ENCODE measurements at regions not wholly inside any gene's neighbourhood (a gene's known extent, or its start where the extent isn't known, plus 50 kb on each side); places are given as distances from the start of the nearest gene placed in this dataset.

DNA sequence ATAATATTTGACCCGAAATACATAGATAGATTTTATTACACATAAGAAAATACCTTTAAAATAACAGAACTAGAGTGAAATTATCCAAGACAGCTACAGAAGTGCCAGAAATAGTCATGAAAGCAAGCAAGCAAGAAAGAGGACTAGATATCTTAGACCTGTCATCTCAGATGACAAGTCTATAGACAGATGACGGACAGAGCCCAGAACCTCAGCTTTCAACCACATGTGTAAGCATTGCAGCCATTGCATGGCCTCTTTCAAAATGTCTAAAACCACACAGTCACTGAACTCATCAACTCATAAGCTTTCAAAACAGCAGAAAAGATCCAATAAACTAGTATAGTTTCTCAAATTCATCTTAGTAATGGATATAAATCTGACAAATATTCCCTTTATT lies 59.8 kb upstream of the FHIT start:
- DNase-seq (ENCODE audit: low read depth in 2 of 3, low spot score in 2 of 3), result no peak

DNA sequence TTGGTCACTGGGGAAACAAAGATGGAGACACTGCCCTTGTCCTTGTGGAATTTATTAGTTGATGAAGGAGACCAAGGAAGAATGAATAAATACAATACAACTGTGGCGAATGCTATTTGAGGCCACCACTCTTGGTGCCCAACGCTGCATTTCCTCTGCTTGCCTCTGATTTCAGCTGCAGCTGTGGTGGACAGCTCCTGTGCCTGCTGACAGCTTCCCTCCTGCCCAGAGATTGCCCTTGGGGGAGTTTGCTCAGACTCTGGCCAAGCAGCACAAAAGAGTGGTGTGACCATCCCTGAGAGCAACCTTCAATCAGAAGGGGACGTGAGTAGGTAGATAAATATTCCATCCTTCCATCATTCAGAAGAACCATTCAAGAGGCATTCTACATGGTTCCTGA lies 64.6 kb upstream of the FHIT start:
- DNase-seq (ENCODE audit: low read depth in 2 of 3, low spot score in 2 of 3), result peak in 1 of 3 donors; percentile 5

DNA sequence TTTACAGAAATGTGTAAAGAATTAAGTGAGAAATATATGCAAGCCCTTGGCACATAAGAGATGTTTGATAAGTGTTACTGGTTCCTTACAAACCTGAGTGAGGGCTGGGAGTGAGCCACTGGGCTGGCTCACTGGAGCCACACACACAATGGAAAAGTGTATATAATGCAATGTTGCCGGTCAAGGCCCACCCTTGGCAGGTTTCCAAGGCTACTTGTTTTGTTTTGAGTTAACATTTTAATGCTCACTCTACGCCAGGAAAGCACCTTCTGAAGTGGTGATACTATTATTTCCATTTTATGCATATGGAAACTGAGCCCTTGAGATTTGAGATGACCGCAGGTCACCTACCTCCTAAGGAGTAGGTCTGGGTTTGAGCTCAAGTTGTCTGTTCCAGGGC lies 71.8 kb upstream of the FHIT start:
- no peak for DNase-seq (ENCODE audit: low read depth in 2 of 3, low spot score in 2 of 3)

DNA sequence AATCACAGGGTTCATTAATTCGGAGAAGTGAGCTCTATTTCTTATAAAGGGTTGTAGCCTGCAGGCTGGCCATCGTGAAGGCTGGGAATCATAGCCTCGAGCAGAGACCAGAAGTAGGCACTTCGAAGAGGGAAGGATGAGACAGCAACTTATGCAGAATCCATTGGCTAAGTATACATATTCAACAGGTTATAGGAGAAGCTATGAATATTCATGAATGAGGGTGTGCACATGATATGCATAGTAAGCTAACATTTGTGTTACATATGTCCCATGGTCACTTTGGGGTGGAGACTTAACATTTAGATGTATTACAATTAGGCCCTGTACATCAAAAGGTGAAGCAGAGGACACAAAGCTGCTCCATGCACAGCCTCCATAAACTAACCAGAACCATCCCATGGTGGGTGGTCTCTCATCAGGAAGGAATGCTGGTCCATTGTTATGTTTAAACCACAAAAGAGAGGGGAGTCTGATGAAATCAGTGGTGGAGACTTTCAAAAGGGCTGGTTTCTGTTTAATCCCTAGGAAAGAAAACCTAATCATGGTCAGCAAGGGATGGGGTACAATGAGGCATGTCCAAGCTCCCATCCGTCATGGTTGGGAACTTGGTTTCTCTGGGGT lies 80.8 kb upstream of the FHIT start:
- DNase-seq (ENCODE audit: low read depth in 2 of 3, low spot score in 2 of 3), result no peak

DNA sequence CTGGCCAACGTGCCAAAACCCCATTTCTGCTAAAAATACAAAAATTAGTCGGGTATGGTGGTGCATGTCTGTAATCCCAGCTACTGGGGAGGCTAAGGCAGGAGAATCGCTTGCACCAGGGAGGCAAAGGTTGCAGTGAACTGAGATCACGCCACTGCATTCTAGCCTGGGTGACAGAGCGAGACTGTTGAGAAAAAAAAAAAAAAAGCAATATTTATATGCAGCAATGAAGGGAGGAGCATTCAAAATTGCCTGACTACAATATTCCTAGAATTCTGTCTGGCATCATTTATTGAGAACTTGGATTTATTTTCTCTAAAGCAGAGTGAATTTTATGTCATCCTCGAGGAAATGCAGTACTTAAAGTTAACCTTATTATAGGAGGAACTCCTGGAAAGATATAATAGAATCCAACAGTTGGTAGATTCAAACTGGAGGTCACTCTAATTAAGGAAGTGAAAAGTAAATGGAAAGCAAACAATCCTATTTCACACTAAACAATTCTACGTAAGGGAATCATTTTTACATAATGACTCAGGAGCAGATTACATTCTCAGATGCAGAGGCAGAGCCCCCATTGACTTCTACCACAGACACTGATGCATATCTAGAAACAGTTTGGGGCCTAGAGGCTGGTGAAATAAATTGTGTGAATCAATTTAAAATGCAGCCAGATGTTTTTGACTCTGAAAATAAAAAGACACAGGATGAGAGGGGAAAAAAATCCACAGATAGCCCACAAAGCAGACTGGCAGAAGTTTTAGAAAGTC lies 82.1 kb upstream of the FHIT start:
- no peak for DNase-seq (ENCODE audit: low read depth in 2 of 3, low spot score in 2 of 3)

DNA sequence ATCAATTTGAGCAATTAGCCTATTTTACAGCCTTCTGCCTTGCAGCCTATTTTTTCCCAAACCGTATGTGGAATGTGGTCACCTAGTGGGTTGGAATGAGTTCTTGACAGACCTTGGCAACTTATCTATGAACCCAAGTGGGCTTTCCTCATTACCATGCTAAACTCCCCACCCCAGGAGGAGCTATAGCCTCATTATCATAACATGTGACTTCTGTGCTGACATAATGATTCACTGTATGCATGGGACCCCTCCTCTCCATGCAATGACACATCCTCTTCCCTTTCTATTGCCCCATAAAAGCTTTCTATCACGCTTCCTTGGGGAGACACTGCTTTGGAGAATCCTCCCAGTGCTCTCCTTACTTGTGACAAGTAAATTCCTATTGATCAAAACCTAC lies 83.5 kb upstream of the FHIT start:
- no peak for DNase-seq (ENCODE audit: low read depth in 2 of 3, low spot score in 2 of 3)

DNA sequence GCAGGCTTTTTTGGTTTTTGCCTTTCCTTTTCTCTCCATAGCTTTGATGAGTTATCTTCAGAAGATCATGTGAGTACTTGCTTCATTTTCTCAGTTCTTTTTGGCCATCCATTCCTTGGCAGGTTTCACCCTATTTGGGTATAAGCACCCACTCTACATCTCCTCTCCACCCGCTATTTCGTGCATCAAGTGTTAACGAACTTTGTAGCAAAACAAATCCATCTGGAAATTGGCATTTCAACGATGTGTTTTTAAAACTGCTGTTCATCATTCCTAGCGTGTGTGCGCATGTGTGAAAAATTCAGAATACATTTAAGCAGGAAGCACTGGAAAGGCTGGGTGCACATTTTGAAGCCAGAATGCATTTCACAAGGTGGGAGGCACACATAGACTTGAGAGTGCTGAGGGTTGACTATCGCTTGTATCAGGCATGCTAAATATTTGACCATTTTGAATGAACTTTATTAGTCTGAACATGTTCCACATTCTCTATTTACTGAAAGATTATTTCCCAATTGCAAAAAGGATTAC lies 89.7 kb upstream of the FHIT start:
- no peak for DNase-seq (ENCODE audit: low read depth in 2 of 3, low spot score in 2 of 3)

DNA sequence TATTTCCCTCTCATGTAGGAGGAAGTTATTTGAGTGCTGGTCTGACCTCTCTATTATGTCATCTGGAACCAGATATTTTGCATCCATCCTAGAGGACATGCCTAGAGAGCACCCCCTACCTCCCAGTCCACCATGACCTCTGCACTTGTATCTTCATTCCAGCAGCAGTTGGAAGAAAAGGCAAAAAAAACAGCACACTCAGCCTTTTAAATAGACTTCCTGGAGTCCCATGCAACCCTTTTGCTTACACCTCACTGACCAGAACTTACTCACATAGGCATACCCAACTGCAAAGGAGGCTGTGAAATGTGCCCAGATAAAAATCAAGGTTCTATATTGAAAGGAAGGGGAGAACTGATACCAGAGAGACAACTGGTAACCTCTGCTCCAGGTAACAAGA lies 92.3 kb upstream of the FHIT start:
- no peak for DNase-seq (ENCODE audit: low read depth in 2 of 3, low spot score in 2 of 3)

DNA sequence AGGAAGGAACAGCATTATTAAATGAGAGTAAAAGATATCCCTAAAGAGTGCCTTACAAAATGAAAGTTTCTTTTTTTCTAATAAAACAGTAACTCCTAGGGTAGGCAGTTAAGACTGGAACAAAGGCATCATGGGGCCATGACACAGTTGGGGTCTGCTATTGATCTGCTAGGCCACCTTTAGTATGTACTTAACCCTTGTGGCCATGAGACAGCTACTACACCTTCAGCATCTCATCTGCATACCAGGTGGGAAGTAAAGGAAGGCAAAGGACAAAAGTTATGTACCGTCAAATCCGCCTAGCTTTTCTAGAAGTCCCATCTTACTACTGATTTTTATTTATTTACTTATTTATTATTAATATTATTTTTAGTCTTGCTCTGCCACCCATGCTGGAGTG lies 93.8 kb upstream of the FHIT start:
- no peak for DNase-seq (ENCODE audit: low read depth in 2 of 3, low spot score in 2 of 3)

DNA sequence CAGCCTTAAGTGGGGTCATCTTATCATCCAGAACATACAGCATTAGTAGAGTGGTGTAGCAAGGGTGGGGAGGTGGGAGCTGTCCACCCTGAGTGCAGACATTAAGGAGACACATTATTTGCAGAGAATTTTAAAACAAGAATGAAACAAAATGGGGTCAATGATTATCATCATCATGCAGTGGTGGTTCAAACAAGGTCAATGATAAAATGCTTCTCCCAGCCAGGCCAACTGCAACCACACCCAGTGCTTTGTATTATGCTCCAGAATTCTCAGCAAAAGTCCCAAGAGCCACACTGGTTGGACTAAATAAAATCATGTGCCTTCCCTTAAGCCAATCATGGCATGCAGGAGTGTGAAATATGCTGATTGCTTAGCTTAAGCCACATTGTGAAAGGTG lies 96.7 kb upstream of the FHIT start:
- DNase-seq (ENCODE audit: low read depth in 2 of 3, low spot score in 2 of 3), result no peak

DNA sequence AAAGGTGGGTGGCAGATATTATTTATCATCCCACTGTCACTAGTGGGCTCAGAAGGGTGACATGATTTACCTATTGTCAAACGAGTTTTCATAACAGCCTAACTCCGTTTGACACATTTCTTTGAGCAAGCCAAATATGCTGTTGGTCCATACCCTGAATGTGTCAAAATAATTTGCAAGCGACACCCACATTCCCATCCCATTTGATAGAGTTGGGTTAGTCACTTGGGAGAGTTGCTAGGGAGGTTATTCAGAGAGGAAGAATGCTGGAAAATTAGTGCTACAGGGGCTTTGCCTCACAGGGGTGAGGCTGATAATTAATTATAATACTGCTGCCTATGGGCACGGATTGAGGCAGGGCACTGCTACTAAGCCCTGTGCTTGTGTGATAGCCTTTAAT lies 98.5 kb upstream of the FHIT start:
- DNase-seq (ENCODE audit: low read depth in 2 of 3, low spot score in 2 of 3), result no peak

DNA sequence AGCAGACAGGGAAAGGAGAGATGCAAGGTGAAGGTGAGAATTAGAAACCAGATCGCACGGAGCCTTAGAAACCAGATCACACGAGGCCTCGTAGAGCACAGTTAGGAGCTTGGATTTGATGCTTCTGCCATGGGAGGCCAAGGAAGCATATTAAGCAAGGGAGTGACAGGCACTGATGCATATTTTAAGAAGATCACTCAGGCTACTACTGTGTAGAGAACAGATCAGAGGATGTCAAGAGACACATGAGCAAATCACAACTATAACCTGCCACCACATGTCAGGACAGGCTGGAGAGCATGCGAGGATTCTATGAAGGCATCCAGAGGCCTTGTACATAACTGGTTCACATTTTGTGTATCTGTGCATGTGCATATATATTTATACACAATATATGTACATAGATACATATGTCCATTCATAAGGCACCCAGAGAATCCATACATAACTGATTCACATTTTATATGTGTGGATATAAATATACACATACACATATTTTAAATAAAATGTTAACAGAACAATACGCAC lies 99.6 kb upstream of the FHIT start:
- DNase-seq (ENCODE audit: low read depth in 2 of 3, low spot score in 2 of 3), result no peak

DNA sequence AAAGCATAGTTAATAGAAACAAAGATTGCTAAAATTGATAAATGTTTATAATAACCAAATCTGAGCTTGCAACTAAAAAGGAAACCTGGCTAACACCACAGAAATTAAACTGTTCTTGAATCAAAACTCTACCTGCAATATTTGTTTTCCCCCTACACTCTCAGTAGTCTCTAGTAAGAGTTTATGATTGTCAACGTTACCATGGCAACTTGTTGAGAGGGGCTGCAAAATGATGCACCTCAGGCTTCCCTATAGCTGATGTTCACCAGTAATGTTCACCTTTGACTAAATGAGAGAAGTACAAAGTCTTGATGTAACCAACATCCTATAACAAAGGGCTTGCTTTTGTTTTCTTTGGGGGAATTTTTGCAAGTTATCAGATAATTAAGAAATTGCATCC lies 101.1 kb upstream of the FHIT start:
- no peak for DNase-seq (ENCODE audit: low read depth in 2 of 3, low spot score in 2 of 3)

DNA sequence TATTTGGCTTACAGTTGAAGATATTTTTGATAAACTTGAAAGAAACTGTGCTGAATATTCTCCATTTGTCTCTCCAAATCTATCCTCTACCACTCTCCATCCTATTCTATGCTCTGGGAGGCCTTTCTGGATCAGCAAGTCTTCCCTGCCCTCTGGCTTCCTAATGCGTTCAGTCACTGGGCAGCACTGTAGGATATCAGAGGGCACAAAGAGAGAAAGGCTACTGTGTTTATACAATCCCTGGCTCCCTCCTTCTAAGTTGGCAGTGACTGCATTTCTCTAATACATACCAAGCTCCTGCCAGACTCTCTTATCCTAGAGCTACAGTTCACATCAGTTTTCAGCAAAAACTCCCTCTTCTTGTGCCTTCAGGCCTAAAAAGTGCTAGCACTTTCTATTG lies 102.1 kb upstream of the FHIT start:
- no peak for DNase-seq (ENCODE audit: low read depth in 2 of 3, low spot score in 2 of 3)

DNA sequence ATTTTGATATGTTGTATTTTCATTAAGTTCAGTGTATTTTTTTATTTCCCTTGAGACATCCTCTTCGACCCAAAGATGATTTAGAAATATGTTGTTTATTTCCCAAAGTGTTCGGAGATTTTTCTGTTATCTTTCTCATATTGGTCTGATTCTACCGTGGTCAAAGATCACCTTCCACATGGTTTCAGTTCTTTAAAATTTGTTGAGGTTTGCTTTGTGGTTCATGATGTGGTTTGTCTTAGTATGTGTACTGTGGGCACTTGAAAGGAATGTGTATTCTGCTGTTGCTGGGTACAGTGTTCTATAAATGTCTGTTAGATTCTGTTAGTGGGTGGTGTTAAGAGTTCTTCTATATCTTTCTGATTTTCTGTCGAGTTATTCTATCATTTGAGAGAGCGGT lies 103.4 kb upstream of the FHIT start:
- no peak for DNase-seq (ENCODE audit: low read depth in 2 of 3, low spot score in 2 of 3)

DNA sequence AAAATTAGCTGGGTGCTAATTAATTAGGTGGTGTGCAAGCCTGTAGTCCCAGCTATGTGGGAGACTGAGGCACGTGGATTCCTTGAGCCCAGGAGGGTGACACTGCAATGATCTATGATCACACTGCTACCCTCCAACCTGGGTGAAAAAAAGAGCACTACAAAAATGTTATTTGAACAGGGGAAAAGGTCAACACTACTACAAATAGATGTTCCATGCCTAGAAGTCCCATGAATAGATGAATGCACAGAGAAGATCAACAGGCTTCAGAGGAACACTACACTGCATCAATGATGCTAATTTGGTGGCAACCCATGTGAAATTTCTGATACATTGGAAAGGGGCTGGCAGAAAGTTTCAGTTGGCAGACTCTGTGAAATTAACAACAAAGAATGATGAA lies 105.4 kb upstream of the FHIT start:
- DNase-seq (ENCODE audit: low read depth in 2 of 3, low spot score in 2 of 3), result no peak

DNA sequence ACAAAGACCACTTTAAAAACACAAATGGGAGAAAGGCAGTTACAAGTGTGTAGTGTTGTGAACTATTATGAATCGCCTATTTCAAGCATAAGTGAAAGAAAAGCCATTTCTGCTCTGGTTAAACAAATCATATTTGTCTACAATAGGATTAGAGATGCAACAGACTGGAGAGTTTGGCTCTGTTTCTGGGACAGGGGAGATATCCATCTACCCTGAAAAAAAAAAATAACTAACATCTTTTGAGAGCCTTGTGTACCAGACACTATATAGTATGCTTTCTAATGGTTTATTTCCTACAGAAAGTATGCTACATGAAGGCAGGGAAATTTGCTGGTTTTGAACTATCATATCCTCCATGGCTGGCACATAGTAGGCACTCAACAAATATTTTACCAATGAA lies 106.7 kb upstream of the FHIT start:
- DNase-seq (ENCODE audit: low read depth in 2 of 3, low spot score in 2 of 3), result no peak

DNA sequence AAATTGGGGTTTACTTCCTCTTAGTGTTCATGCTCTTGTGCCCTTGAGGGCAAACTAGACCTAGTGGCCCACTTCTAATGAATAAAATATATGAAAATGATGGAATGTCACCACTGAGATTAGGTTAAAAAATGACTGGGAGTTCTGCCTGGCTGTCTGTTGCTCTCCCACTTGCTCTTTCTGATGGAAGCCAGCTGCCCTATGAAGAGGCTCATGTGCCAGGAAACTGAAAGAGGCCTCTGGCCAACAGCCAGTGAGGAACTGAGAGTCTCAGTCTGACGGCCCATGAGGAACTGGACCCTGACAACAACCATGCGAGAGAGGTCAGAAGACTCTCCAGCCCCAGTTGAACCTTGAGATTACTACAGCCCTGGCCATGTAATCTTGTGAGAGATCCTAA lies 107.1 kb upstream of the FHIT start:
- DNase-seq (ENCODE audit: low read depth in 2 of 3, low spot score in 2 of 3), result no peak

DNA sequence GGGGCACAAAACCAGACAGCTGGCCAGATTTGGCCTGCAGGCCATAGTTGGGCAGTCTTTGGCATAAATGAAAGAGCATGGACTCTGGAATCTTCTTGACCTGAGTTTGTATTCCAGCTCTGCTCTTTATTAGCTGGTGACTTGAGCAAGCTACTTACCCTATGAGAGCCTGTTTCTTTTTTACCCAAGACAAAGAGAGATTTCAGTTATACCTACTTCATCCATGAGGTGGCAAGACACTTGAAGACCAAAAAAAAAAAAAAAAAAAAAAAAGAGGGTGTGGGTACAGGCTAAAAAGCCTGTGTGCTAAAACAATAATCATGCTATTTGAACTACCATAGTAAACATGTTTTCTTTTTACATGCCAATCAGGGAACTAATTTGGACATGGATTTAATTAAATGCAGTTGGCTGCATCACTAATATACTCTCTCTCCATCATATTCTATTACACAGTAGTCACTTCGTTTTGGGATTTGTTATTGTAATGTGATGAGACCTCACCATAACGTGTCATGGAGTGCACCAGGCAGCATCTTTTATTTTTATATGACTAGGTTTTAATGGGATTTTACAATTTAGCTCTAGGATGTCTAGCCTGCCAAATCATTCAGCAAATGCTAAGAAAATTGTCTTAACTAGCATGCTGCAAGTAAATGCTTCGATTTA lies 109.2 kb upstream of the FHIT start:
- no peak for DNase-seq (ENCODE audit: low read depth in 2 of 3, low spot score in 2 of 3)

DNA sequence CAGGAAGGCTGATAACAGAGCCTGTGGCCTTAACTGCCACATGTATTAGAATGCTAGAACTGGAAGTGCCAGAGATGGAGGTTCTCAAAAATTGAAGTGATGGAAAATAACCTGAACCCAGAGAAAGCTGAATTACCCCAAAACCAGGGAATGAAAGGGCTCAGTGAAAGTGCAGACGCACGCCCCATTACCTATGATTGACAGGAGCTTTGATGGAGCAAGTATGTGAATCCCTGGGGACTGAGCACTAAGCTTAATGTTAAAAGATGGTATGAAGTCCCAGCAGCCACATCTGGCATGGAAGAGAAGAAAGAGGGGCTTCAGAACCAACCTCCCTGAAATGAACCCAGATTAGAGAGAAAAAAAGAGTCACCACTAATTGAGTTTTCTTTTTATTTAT lies 118.4 kb upstream of the FHIT start:
- no peak for DNase-seq (ENCODE audit: low read depth in 2 of 3, low spot score in 2 of 3)

DNA sequence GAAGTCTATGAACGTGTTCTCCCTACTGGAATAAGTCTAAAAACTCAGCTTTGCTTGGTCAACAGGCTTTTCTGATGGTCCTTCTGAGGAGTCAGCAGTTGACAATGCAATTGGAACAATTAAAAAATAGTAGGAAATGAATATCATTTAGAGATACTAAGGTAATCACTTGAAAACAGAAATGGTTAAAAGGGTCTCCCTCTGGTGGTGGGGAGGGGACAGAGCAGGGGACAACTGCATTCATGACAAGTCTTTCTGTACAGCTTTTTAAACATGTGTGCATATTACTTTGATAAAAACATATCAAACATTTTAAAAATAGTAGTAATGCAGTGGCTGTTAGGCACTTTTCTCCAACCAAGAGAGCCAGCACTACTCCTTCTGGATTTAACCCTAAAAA lies 119.9 kb upstream of the FHIT start:
- DNase-seq (ENCODE audit: low read depth in 2 of 3, low spot score in 2 of 3), result peak in 2 of 3 donors; percentile 9 to 49

DNA sequence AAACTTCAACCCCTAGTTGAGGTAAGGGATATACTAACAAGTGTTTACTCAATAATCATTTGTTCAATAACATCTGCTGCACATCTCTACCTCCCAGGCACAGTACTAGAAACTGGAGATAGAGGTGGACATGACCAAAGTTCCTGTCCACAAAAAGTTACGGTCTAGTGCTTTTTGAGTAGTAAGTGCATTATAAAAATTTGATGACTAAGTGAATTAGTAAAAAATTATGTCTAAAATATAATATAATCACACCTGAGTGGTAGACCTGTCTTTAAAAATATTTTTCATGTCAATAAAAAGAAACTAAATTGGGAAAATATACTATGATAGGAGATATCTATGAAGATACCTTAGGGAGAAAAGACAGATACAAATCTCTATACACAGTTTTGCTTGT lies 121.5 kb upstream of the FHIT start:
- no peak for DNase-seq (ENCODE audit: low read depth in 2 of 3, low spot score in 2 of 3)

Data from hematopoietic multipotent progenitor cell (in vitro differentiated cells).